Lung (tissue), 11 donors: ENCODE measurements at regions not wholly inside any gene's neighbourhood (a gene's known extent, or its start where the extent isn't known, plus 50 kb on each side); places are given as distances from the start of the nearest gene placed in this dataset.

Experiments
- ATAC-seq: fragments of 200-7000 bp; cut with Tn5 transposase; one replicate; pipeline ENCODE4 v1.9.1; 2020; ENCODE audit warnings: moderate number of reproducible peaks; ENCODE audit not compliant: insufficient read depth, low FRiP score
- DNase-seq, 3 donors: peaks; one replicate each; pipeline ENCODE4 v3.0.0-alpha.2; 2013 to 2017
- H3K27ac ChIP-seq, 2 donors: one replicate each; pipeline ENCODE4 v1.5.1; 2013; ENCODE audit warnings: mild to moderate bottlenecking in 2 of 2, moderate library complexity in 2 of 2, control low read depth in 1 of 2, inconsistent platforms in 1 of 2, low read depth in 1 of 2, low read length in 1 of 2
- H3K27me3 ChIP-seq, 3 donors: one replicate each; pipeline ENCODE4 v1.5.1; 2013; ENCODE audit warnings: low read length in 2 of 3; ENCODE audit not compliant: control insufficient read depth in 3 of 3, insufficient read depth in 3 of 3
- H3K36me3 ChIP-seq, 4 donors: one replicate each; pipeline ENCODE4 v1.5.1; 2013; ENCODE audit warnings: low read length in 4 of 4, mild to moderate bottlenecking in 1 of 4, moderate library complexity in 1 of 4; ENCODE audit not compliant: control insufficient read depth in 4 of 4, insufficient read depth in 4 of 4
- H3K4me1 ChIP-seq, 5 donors: one replicate each; pipeline ENCODE4 v1.5.1; 2013; ENCODE audit warnings: low read length in 5 of 5, mild to moderate bottlenecking in 2 of 5, moderate library complexity in 1 of 5; ENCODE audit not compliant: control insufficient read depth in 5 of 5, insufficient read depth in 5 of 5
- H3K4me3 ChIP-seq: one replicate; pipeline ENCODE4 v1.5.1; 2013; ENCODE audit warnings: mild to moderate bottlenecking, control low read depth, moderate library complexity
- H3K9ac ChIP-seq, 2 donors: one replicate each; pipeline ENCODE4 v1.5.1; 2013; ENCODE audit warnings: low read length in 2 of 2, control low read depth in 1 of 2; ENCODE audit not compliant: insufficient read depth in 1 of 2
- H3K9me3 ChIP-seq, 4 donors: one replicate each; pipeline ENCODE4 v1.5.1; 2013; ENCODE audit warnings: low read length in 3 of 4, mild to moderate bottlenecking in 1 of 4, moderate library complexity in 1 of 4; ENCODE audit not compliant: control insufficient read depth in 4 of 4, insufficient read depth in 3 of 4
- WGBS, 2 donors: extraction: QIAGEN DNeasy Blood & Tissue Kit; methylation state at CpG; one replicate each; pipeline ENCODE4 v1.1.7; 2013; 5-methylcytosine and 5-hydroxymethylcytosine counted together
- TF ChIP-seq, protein P1 (sequence below): IDR thresholded peaks from 2 replicates; pipeline ENCODE4 v1.5.1; 2012; ENCODE audit warnings: mild to moderate bottlenecking; ENCODE audit errors: control extremely low read depth, extremely low read depth
- donor health status: control.
- donor health status: control.
- donor health status: Bipolar disorder and iron deficiency.
- donor health status: healthy.
- donor health status: DM: yes; HTN: yes; CAD: no.

DNA sequence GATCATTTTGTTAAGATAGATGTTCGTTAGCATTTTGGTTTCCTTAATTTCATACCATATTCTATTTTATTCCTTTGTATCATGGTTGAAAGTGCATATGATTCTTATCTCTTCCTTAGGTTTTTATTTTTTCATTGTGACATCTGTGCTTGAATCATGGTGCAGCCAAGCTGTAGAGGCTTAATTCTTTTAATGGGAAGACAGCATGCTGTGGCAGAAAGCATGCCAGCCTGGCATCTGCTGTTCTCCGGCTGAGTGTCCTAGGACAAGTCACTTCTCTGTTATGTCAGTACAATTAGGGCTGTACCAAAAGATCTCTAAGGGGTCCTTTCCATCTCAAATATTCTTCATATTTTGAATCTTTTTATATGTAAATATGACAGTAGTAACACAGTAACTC is 68.5 kb upstream of the PMFBP1 start:
- H3K36me3 ChIP-seq, result no peaks in the 10 kb centered on the region
- TF ChIP-seq, protein P1, sequence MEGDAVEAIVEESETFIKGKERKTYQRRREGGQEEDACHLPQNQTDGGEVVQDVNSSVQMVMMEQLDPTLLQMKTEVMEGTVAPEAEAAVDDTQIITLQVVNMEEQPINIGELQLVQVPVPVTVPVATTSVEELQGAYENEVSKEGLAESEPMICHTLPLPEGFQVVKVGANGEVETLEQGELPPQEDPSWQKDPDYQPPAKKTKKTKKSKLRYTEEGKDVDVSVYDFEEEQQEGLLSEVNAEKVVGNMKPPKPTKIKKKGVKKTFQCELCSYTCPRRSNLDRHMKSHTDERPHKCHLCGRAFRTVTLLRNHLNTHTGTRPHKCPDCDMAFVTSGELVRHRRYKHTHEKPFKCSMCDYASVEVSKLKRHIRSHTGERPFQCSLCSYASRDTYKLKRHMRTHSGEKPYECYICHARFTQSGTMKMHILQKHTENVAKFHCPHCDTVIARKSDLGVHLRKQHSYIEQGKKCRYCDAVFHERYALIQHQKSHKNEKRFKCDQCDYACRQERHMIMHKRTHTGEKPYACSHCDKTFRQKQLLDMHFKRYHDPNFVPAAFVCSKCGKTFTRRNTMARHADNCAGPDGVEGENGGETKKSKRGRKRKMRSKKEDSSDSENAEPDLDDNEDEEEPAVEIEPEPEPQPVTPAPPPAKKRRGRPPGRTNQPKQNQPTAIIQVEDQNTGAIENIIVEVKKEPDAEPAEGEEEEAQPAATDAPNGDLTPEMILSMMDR, result no peak
- no peak overlapping the region for H3K27ac ChIP-seq
- H3K27me3 ChIP-seq, result no peaks in the 10 kb centered on the region
- ATAC-seq (no peak), DNase-seq (no peak)
- no peaks in the 10 kb centered on the region for H3K4me1 ChIP-seq
- H3K4me3 ChIP-seq, result no peak overlapping the region
- no peak overlapping the region for H3K9ac ChIP-seq
- 79 to 88% methylated on average over 2 of the region's 2 CpGs for WGBS, 2 donors
- H3K9me3 ChIP-seq, result no peaks in the 10 kb centered on the region

DNA sequence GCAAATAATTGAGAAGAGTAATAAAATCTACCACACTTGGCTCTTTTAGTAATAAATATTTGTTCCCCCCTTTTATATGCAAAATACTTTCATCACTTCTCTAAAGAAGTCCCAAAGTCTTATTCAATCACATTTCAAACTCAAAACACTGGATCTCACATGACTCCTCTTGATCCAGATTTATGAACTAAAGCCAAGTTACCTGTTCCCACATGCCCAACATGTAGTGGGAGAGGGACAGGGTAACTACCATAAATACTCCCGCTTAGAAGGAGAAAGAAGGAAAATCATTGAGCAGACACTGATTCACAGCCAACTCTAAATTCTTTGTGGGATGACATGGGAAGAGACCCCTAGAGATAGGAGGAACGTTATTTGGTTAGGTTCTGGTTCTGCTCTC is 64.9 kb upstream of the PMFBP1 start:
- no peak overlapping the region for H3K4me3 ChIP-seq
- H3K27ac ChIP-seq, result no peak overlapping the region
- ATAC-seq (no peak), DNase-seq (no peak)
- TF ChIP-seq, protein P1, result no peak
- no peaks in the 10 kb centered on the region for H3K4me1 ChIP-seq
- no peak overlapping the region for H3K9ac ChIP-seq
- no peaks in the 10 kb centered on the region for H3K36me3 ChIP-seq
- no peaks in the 10 kb centered on the region for H3K27me3 ChIP-seq
- no peaks in the 10 kb centered on the region for H3K9me3 ChIP-seq
- WGBS, 2 donors, result 82 to 89% methylated on average over 2 of the region's 2 CpGs

DNA sequence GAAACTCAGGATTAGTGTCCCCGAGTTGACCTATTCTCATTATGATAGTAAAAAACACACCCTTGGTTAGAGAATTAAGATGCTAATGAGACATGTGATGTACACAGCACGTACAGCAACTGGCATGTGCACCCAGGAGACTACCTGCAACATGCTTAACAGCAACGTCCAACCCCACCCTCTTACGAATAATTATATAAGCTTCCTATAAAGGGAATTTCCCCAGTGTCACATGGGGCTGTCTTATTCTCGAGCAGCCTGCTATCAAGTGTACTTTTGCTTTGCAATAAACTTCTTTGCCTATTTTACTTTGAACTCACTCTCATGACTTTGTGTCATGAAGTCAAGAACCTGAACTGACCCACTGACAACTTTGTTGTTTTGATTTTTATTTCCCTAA is 62.4 kb upstream of the PMFBP1 start:
- 81 to 92% methylated on average over 5 of the region's 5 CpGs for WGBS, 2 donors
- no peaks in the 10 kb centered on the region for H3K36me3 ChIP-seq
- TF ChIP-seq, protein P1, result no peak
- H3K9me3 ChIP-seq, result no peaks in the 10 kb centered on the region
- H3K27me3 ChIP-seq, result no peaks in the 10 kb centered on the region
- H3K4me1 ChIP-seq, result no peaks in the 10 kb centered on the region
- H3K4me3 ChIP-seq, result no peak overlapping the region
- ATAC-seq (no peak), DNase-seq (no peak)
- H3K9ac ChIP-seq, result no peak overlapping the region
- H3K27ac ChIP-seq, result no peak overlapping the region

DNA sequence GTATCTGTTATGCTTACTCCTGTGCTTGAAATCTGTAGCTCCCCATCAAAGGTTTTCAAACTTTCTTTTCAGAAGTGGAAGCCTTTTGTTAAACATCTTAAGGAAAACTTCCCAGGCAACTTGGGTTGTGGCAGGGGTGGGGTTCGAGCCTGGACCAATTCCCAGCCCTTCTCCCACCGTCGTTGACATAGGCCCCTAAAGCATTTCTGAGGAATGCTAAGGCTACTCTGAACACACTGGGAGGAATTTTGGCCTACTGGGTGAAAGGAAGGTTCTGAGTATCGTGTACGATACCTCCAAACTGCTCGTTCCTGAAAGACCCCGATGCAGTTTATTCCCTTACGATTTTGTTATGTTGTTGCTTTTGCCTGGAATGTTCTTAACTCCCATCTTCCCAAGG is 56.1 kb upstream of the PMFBP1 start:
- DNase-seq, result no peak
- Histone ChIP-seq H3K9ac (no peak overlapping the region), H3K27me3 (no peaks in the 10 kb centered on the region), H3K9me3 (peaks cover 0 to 3% (median 0%) of the 10 kb centered on the region in 4 donors), H3K36me3 (no peaks in the 10 kb centered on the region), H3K4me1 (no peaks in the 10 kb centered on the region), H3K4me3 (no peak overlapping the region), H3K27ac (no peak overlapping the region)
- ATAC-seq, result no peak
- TF ChIP-seq, protein P1, result no peak
- 77 to 88% methylated on average over 8 of the region's 8 CpGs for WGBS, 2 donors
